IMR-90 (cell line): ENCODE measurements at regions not wholly inside any gene's neighbourhood (a gene's known extent, or its start where the extent isn't known, plus 50 kb on each side); places are given as distances from the start of the nearest gene placed in this dataset.

Experiments
- ATAC-seq: fragments of 200-7000 bp; cut with Tn5 transposase; 2 replicates; pipeline ENCODE4 v1.9.1; 2020; ENCODE audit warnings: low read depth, mild to moderate bottlenecking, moderate library complexity
- BruUV-seq: library from RNA; stranded (reverse); fragments of 400-500 nt; replicated peaks from 2 replicates; lab custom pipeline; 2021; lab: Mats Ljungman, UMichigan
- CTCF ChIA-PET: fragments of 300-600 bp; formaldehyde crosslinking; extraction: SDS; loops from one replicate; lab custom pipeline; 2021; ENCODE audit warnings: antibody characterized with exemption; lab: Yijun Ruan, JAX
- POLR2A ChIA-PET: fragments of 300-600 bp; sonication (Branson Sonifier 250); formaldehyde crosslinking; loops from one replicate; lab custom pipeline; 2022; ENCODE audit warnings: antibody characterized with exemption; ENCODE audit not compliant: unreplicated experiment; lab: Charles Lee
- DNase-seq: peaks from one replicate; pipeline ENCODE4 v3.0.0; 2013
- H2AFZ ChIP-seq: replicated peaks from 2 replicates; pipeline ENCODE3; 2013; ENCODE audit warnings: low read length, mild to moderate bottlenecking; ENCODE audit not compliant: poor library complexity
- H2AK5ac ChIP-seq: 2 replicates; pipeline ENCODE4 v1.6.1; 2013; ENCODE audit warnings: low read depth, low read length, inconsistent platforms
- H2AK9ac ChIP-seq: replicated peaks from 2 replicates; pipeline ENCODE3; 2013; ENCODE audit warnings: mild to moderate bottlenecking, low read depth, low read length, moderate library complexity; ENCODE audit not compliant: poor library complexity
- H2BK120ac ChIP-seq: 2 replicates; pipeline ENCODE4 v1.6.1; 2013; ENCODE audit warnings: low read depth, low read length, inconsistent platforms
- H2BK15ac ChIP-seq: 3 replicates; pipeline ENCODE4 v1.6.1; 2013; ENCODE audit warnings: low read depth, low read length, inconsistent platforms
- H2BK20ac ChIP-seq: 2 replicates; pipeline ENCODE4 v1.6.1; 2013; ENCODE audit warnings: low read depth, mild to moderate bottlenecking, inconsistent platforms, low read length, moderate library complexity
- H2BK5ac ChIP-seq: 2 replicates; pipeline ENCODE4 v1.6.1; 2013; ENCODE audit warnings: mild to moderate bottlenecking, low read depth, low read length, inconsistent platforms; ENCODE audit not compliant: poor library complexity, severe bottlenecking
- H3K14ac ChIP-seq: replicated peaks from 2 replicates; pipeline ENCODE4 v1.6.1; 2013; ENCODE audit warnings: low read depth, low read length, inconsistent platforms
- H3K18ac ChIP-seq: 2 replicates; pipeline ENCODE4 v1.6.1; 2013; ENCODE audit warnings: low read depth, low read length, control low read depth
- H3K23ac ChIP-seq: 2 replicates; pipeline ENCODE4 v1.6.1; 2013; ENCODE audit warnings: low read depth, low read length, inconsistent platforms
- H3K27ac ChIP-seq: 2 replicates; pipeline ENCODE4 v1.5.1; 2013; ENCODE audit warnings: mild to moderate bottlenecking, control low read depth, low read length; ENCODE audit not compliant: insufficient read depth
- H3K27me3 ChIP-seq: 2 replicates; pipeline ENCODE4 v1.6.1; 2013; ENCODE audit warnings: low read length; ENCODE audit not compliant: control insufficient read depth, insufficient read depth
- H3K36me3 ChIP-seq: 2 replicates; pipeline ENCODE4 v1.6.1; 2013; ENCODE audit warnings: low read length, mixed read lengths; ENCODE audit not compliant: control insufficient read depth, insufficient read depth
- H3K4ac ChIP-seq: 2 replicates; pipeline ENCODE4 v1.6.1; 2013; ENCODE audit warnings: low read depth, low read length, inconsistent platforms
- H3K4me1 ChIP-seq: 2 replicates; pipeline ENCODE4 v1.6.1; 2013; ENCODE audit warnings: low read length, mixed read lengths; ENCODE audit not compliant: control insufficient read depth, insufficient read depth
- H3K4me2 ChIP-seq: 2 replicates; pipeline ENCODE4 v1.6.1; 2013; ENCODE audit warnings: low read depth, mild to moderate bottlenecking, control low read depth, low read length, moderate library complexity
- H3K4me3 ChIP-seq: 2 replicates; pipeline ENCODE4 v1.5.1; 2013; ENCODE audit warnings: low read depth, mild to moderate bottlenecking, control low read depth, low read length, moderate library complexity; ENCODE audit not compliant: insufficient read depth
- H3K56ac ChIP-seq: 2 replicates; pipeline ENCODE4 v1.6.1; 2013; ENCODE audit warnings: low read length, inconsistent platforms; ENCODE audit not compliant: insufficient read depth; ENCODE audit errors: extremely low read depth
- H3K79me1 ChIP-seq, 2 experiments: 2 replicates each; pipeline ENCODE4 v1.6.1; 2013; ENCODE audit warnings: low read length in 2 of 2, inconsistent platforms in 1 of 2, low read depth in 1 of 2
- H3K9ac ChIP-seq: 2 replicates; pipeline ENCODE4 v1.6.1; 2013; ENCODE audit warnings: low read depth, low read length, control low read depth
- H3K9me1 ChIP-seq: 2 replicates; pipeline ENCODE4 v1.6.1; 2013; ENCODE audit warnings: low read length, inconsistent platforms; ENCODE audit not compliant: insufficient read depth
- H3K9me3 ChIP-seq: 2 replicates; pipeline ENCODE4 v1.6.1; 2013; ENCODE audit warnings: low read length; ENCODE audit not compliant: control insufficient read depth, insufficient read depth
- H4K20me1 ChIP-seq: 2 replicates; pipeline ENCODE4 v1.6.1; 2013; ENCODE audit warnings: low read length, inconsistent platforms; ENCODE audit not compliant: insufficient read depth
- H4K5ac ChIP-seq: 2 replicates; pipeline ENCODE4 v1.6.1; 2013; ENCODE audit warnings: mild to moderate bottlenecking, low read depth, low read length, control low read depth
- H4K8ac ChIP-seq, 2 experiments: 2 replicates each; pipeline ENCODE4 v1.6.1; 2013; ENCODE audit warnings: low read depth in 2 of 2, low read length in 2 of 2, control low read depth in 1 of 2, inconsistent platforms in 1 of 2
- H4K91ac ChIP-seq: 2 replicates; pipeline ENCODE4 v1.6.1; 2013; ENCODE audit warnings: low read depth, low read length, inconsistent platforms; ENCODE audit not compliant: insufficient read depth
- BHLHE40 ChIP-seq: fragments of 150-350 bp; IDR thresholded peaks from 2 replicates; pipeline ENCODE4 v1.6.1; 2016; ENCODE audit warnings: mild to moderate bottlenecking, low read depth, low read length
- ELK1 ChIP-seq: fragments of 150-350 bp; IDR thresholded peaks from 2 replicates; pipeline ENCODE4 v1.6.1; 2016; ENCODE audit warnings: low read depth, mild to moderate bottlenecking, low read length, moderate library complexity, borderline replicate concordance
- FOS ChIP-seq: fragments of 150-350 bp; IDR thresholded peaks from 2 replicates; pipeline ENCODE4 v1.6.1; 2016; ENCODE audit warnings: low read depth, low read length
- MAZ ChIP-seq: IDR thresholded peaks from 2 replicates; pipeline ENCODE4 v1.6.1; 2012; ENCODE audit warnings: low read depth, mild to moderate bottlenecking, low read length, improper control_type of control experiment, moderate library complexity, borderline replicate concordance
- RAD21 ChIP-seq: IDR thresholded peaks from 2 replicates; pipeline ENCODE4 v1.6.1; 2012; ENCODE audit warnings: low read length, improper control_type of control experiment
- RCOR1 ChIP-seq: IDR thresholded peaks from 2 replicates; pipeline ENCODE4 v1.6.1; 2012; ENCODE audit warnings: mild to moderate bottlenecking, low read length, improper control_type of control experiment; ENCODE audit not compliant: insufficient replicate concordance
- USF2 ChIP-seq: fragments of 150-350 bp; IDR thresholded peaks from 2 replicates; pipeline ENCODE4 v1.6.1; 2017; ENCODE audit warnings: mild to moderate bottlenecking, antibody characterized with exemption, low read length, low read depth
- WGBS, 2 experiments: methylation state at CpG; one replicate each; pipeline versions ENCODE4 v1.1.5 to v1.1.7; 2013; ENCODE audit warnings: missing lambda C conversion rate in 2 of 2; ENCODE audit not compliant: insufficient read length in 1 of 2; ENCODE audit errors: extremely low coverage in 2 of 2; 5-methylcytosine and 5-hydroxymethylcytosine counted together
- dilution Hi-C: fragments of 300-500 bp; cut with HindIII; formaldehyde crosslinking; loops from one replicate; pipeline ENCODE4 v1.14.3; 2018; ENCODE audit warnings: low sequenced_read_pairs; ENCODE audit not compliant: unreplicated experiment
- in situ Hi-C: fragments of 300-500 bp; cut with MboI; formaldehyde crosslinking; loops from 3 replicates; pipeline ENCODE4 v1.14.3; 2019; ENCODE audit warnings: low sequenced_read_pairs, inconsistent platforms, mixed read lengths
- intact Hi-C: fragments of 100-400 bp; cut with micrococcal nuclease; formaldehyde crosslinking; loops from 2 replicates; pipeline ENCODE4 v1.10.0; 2022

GRCh38 chr6:1229808-1230207 is 82.1 kb upstream of the FOXQ1 start:
- ATAC-seq (no peak), DNase-seq (no peak)
- H2BK15ac ChIP-seq: no peak overlapping the region
- no peak overlapping the region for H2BK5ac ChIP-seq
- no peak overlapping the region for H3K4me3 ChIP-seq
- no peaks in the 10 kb centered on the region for H4K20me1 ChIP-seq
- no peaks in the 10 kb centered on the region for H3K9me1 ChIP-seq
- no peak overlapping the region for H2AK5ac ChIP-seq
- H4K5ac ChIP-seq: no peak overlapping the region
- no peak overlapping the region for H2AK9ac ChIP-seq
- no TSS peak for BruUV-seq
- dilution Hi-C loops: no loop called here
- no peak overlapping the region for H2AFZ ChIP-seq
- no peaks in the 10 kb centered on the region for H3K36me3 ChIP-seq
- in situ Hi-C loops: no loop called here
- intact Hi-C loops: no loop called here
- no peak overlapping the region for H2BK20ac ChIP-seq
- no peak overlapping the region for H4K91ac ChIP-seq
- no peak overlapping the region for H3K18ac ChIP-seq
- H3K9ac ChIP-seq: no peak overlapping the region
- ChIA-PET POLR2A (no interaction called here), CTCF (no interaction called here)
- peaks cover 30% of the 10 kb centered on the region for H3K27me3 ChIP-seq
- H3K9me3 ChIP-seq: no peaks in the 10 kb centered on the region
- H3K79me1 ChIP-seq: no peaks in the 10 kb centered on the region
- no peak overlapping the region for H3K14ac ChIP-seq
- H4K8ac ChIP-seq: no peak overlapping the region
- no peak overlapping the region for H3K4ac ChIP-seq
- H3K23ac ChIP-seq: no peak overlapping the region
- H2BK120ac ChIP-seq: no peak overlapping the region
- no peak overlapping the region for H3K27ac ChIP-seq
- H3K4me2 ChIP-seq: no peak overlapping the region
- no peaks in the 10 kb centered on the region for H3K4me1 ChIP-seq
- H3K56ac ChIP-seq: no peak overlapping the region
- 67% methylated on average over 1 of the region's 9 CpGs; no CpG with 5 or more reads in 1 of the 2 experiments for WGBS, 2 experiments
- no peak for TF ChIP-seq RCOR1
- TF ChIP-seq FOS: no peak
- TF ChIP-seq BHLHE40: no peak
- no peak for TF ChIP-seq RAD21
- TF ChIP-seq MAZ: no peak
- no peak for TF ChIP-seq ELK1
- no peak for TF ChIP-seq USF2
